DMS79 treated with DMSO at 0.1 percent for 48 hours (cell line): ENCODE measurements at regions not wholly inside any gene's neighbourhood (a gene's known extent, or its start where the extent isn't known, plus 50 kb on each side); places are given as distances from the start of the nearest gene placed in this dataset.

Experiments
- DNase-seq: peaks from one replicate; lab custom pipeline; 2025; lab: John Stamatoyannopoulos, UW

- DNase-seq = peak; percentile 10
Observed at GRCh38 chr10:128469515-128469914, 343.3 kb upstream of the MKI67 start.

- peak; percentile 73 for DNase-seq
Observed at GRCh38 chr10:128470321-128470965, 344.2 kb upstream of the MKI67 start.

- no peak for DNase-seq
Observed at GRCh38 chr10:128471151-128471550, 344.9 kb upstream of the MKI67 start.

GRCh38 chr10:128472196-128472595 is 346.0 kb upstream of the MKI67 start:
- DNase-seq = no peak

- no peak for DNase-seq
Observed at GRCh38 chr10:128473396-128473795, 347.2 kb upstream of the MKI67 start.

- no peak for DNase-seq
Observed at GRCh38 chr10:128473911-128474310, 347.7 kb upstream of the MKI67 start.

- no peak for DNase-seq
Observed at GRCh38 chr10:128474571-128474970, 348.3 kb upstream of the MKI67 start.

GRCh38 chr10:128475686-128476367 is 349.6 kb upstream of the MKI67 start:
- DNase-seq = no peak

- no peak for DNase-seq
Observed at GRCh38 chr10:128476368-128476725, 350.1 kb upstream of the MKI67 start.

GRCh38 chr10:128476845-128477244 is 350.6 kb upstream of the MKI67 start:
- peak; percentile 73 for DNase-seq

GRCh38 chr10:128480601-128481000 is 354.4 kb upstream of the MKI67 start:
- peak; percentile 72 for DNase-seq

- peak; percentile 73 for DNase-seq
Observed at GRCh38 chr10:128481152-128481840, 355.1 kb upstream of the MKI67 start.

GRCh38 chr10:128482052-128482451 is 355.8 kb upstream of the MKI67 start:
- no peak for DNase-seq

GRCh38 chr10:128483216-128483615 is 357.0 kb upstream of the MKI67 start:
- DNase-seq = no peak

- DNase-seq = no peak
Observed at GRCh38 chr10:128484041-128484440, 357.8 kb upstream of the MKI67 start.

- DNase-seq = no peak
Observed at GRCh38 chr10:128485701-128486235, 359.5 kb upstream of the MKI67 start.

- no peak for DNase-seq
Observed at GRCh38 chr10:128487517-128487916, 361.3 kb upstream of the MKI67 start.

GRCh38 chr10:128489324-128490247 is 363.4 kb upstream of the MKI67 start:
- DNase-seq = no peak

- DNase-seq = no peak
Observed at GRCh38 chr10:128491686-128492085, 365.5 kb upstream of the MKI67 start.

- DNase-seq = no peak
Observed at GRCh38 chr10:128493811-128494210, 367.6 kb upstream of the MKI67 start.

GRCh38 chr10:128494665-128495064 is 368.4 kb upstream of the MKI67 start:
- DNase-seq = no peak
